HG02852 (cell line): ENCODE measurements at regions not wholly inside any gene's neighbourhood (a gene's known extent, or its start where the extent isn't known, plus 50 kb on each side); places are given as distances from the start of the nearest gene placed in this dataset.
"Not testable (repeated sequence)": the region's sequence is repeated elsewhere in the genome, so short reads cannot be mapped to it uniquely, and the experiment has no call there.

ENCODE experiments used
- ATAC-seq: cut with Tn5 transposase; IDR thresholded peaks from one replicate; pipeline ENCODE4 v1.9.1; 2021; ENCODE audit warnings: mild to moderate bottlenecking, moderate library complexity; ENCODE audit not compliant: unreplicated experiment

- no peak for ATAC-seq
These were observed 236.6 kb downstream of the MFSD1 start for GRCh38 chr3:159038405-159038804.

DNA sequence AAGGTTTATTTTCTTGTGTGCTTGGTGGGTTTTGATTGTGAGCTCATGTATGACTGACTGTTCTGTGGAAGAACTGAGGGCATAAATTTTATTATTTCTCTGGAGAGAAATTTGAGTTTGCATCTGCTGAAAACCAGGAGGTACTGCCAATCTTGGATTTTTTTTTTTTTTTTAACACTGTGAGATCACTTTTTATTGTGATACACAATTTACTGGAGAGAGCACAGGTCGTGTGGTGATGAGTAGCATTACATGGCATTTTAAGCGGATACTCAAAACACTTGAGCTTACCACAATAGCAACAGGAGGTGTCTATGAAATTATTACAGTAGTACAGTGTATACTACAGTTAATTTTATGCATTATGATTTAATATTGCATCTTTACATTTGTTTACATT is 237.4 kb downstream of the MFSD1 start:
- no peak for ATAC-seq

- ATAC-seq = no peak
These were observed 243.5 kb downstream of the MFSD1 start for GRCh38 chr3:159045279-159045885.

DNA sequence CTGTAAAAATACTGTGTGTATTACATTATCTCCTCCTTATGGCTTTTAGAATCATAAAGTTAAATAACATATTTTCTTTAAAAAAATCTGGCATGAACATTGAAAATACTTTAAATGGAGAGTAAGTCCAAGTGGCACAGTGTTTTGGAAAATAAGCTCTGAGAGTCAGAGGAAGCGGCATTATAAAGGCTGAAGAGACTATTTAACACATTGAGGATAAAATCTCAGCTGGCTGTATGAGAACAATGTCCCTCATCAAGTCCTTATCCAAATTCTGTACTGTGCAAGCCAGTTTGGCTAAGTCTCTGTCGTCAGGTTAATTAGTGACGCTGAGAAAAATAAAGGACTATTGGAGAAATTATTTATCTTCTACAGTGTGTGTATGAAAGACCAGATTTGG is 245.5 kb downstream of the MFSD1 start:
- ATAC-seq = no peak

- ATAC-seq = not testable (repeated sequence)
These were observed 250.6 kb downstream of the MFSD1 start for GRCh38 chr3:159052494-159052893.

DNA sequence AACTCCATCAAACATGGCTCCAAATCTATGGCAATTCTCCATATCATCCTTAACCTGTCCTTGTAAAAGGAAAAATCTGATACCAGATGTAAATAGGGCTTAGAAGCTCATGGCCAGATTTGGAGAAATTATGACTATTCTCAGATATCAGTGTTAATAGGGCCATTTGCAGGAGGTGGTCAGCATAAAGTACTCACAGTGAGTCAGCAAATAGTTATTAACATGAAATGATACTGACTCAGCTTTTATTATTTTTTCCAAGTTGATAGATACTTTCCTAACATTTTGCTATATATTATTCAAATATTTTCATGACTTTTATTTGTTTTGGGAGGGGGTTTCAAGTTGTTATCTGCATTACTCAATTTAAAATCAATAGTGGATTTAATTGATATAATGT is 255.8 kb downstream of the MFSD1 start:
- no peak for ATAC-seq

- no peak for ATAC-seq
These were observed 257.0 kb downstream of the MFSD1 start for GRCh38 chr3:159058859-159059258.

GRCh38 chr3:159059395-159059794 is 257.5 kb downstream of the MFSD1 start:
- no peak for ATAC-seq

GRCh38 chr3:159062734-159063410 is 261.0 kb downstream of the MFSD1 start:
- ATAC-seq = peak; percentile 65

DNA sequence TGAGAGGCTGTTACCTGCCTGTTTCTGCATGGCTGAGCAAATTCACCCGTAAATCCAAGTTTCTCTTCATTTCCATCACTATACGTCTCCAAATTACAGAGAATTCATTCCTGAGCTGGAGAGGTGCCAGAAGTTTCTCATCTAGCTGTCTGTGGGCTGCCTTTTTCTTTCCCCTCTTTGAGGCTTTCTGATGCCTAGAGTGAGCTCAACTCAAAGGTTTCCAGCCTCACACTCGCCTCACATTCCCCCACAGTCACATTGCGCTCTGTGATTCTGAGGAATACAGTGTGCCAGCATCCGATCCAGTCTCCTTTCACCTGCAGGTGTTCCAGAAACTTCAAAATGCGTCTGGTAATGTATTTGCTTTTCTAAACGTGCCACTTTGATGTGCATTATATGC is 267.2 kb downstream of the MFSD1 start, which contains the start of gene IQCJ:
Gene IQCJ (plus strand): TSS at position 229 of the 400 bp plus-strand sequence.
- no peak for ATAC-seq

- no peak for ATAC-seq
These were observed 268.1 kb downstream of the MFSD1 start for GRCh38 chr3:159069866-159070425.

GRCh38 chr3:159074756-159075701 is 273.2 kb downstream of the MFSD1 start:
- no peak for ATAC-seq

DNA sequence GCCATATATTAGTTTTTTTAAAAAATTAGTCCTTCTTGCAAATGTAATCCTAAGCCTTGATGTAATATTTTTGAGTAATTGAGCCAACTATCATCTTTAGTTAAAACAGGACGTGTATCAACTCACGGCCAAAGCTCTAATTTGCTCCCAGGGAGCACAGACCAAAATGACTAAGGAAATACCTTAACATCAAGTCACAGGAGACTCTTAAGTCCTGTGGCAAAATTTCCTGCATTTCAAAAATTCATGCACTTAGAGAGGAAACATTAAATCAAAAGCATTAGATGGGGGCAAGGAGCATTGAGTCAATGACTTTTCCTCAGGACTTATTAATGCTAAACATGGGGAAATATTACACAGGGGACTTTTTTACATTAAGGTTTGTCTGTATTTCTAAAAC is 276.0 kb downstream of the MFSD1 start:
- ATAC-seq = no peak

- ATAC-seq = no peak
These were observed 278.4 kb downstream of the MFSD1 start for GRCh38 chr3:159080256-159080655.

DNA sequence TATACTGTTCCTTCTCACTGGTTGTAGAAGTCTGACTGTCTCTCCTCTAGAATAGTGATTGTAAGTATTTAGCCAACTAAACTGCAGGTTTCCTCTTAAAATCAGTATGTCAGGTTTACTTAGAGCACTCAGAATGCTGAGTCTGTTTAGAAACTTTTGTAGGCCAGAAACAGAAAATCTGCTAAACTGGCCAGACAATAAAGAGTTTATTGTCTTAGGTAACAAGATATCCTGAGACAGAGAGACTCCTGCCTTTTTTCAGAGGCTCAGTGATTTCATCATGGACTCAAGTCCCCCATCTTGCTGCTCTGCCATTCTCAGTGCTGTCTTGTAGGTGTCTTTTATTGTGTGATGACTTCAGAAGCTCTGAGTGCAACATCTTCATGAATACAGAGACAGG is 279.0 kb downstream of the MFSD1 start:
- no peak for ATAC-seq

DNA sequence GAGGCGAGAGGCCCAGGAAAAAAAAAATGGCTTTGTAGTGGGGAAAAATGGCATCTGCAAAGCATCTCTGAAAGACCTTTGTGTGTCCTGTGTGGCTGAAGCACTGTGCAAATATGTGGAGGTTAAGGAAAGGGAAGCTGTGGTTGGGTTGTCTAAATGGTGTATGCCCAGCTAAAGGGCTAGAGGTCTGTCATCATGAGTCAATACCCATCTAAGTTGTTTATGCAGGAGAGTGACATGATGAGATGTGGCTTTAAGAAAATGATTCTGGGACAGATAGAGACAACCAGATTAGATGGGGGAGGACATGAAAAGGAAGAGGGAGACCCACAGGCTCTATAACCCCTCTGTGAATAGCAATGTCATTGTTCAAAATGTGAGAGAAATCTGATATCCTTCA is 280.7 kb downstream of the MFSD1 start:
- no peak for ATAC-seq

GRCh38 chr3:159091936-159092335 is 290.1 kb downstream of the MFSD1 start:
- no peak for ATAC-seq

DNA sequence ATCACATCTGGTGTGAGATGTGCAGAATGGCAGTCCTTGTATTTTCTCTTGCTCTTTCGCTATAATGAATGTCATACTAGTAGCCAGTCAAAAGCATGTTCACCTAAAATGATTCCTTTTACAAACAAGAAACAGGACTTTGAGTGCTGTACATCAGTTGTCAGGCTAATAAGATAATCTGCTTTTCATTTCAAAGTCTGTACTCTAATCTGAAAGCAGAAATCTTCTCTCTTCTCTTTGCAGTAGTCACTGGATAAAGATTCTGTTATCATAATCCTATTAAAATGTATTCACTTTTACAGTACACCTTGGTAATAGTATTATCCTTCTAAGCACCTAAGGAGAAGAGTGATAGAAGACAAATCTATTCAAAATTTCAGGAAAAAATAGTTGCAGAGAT is 300.1 kb downstream of the MFSD1 start:
- no peak for ATAC-seq

- ATAC-seq = no peak
These were observed 310.9 kb downstream of the MFSD1 start for GRCh38 chr3:159112724-159113123.

- ATAC-seq = no peak
These were observed 311.5 kb downstream of the MFSD1 start for GRCh38 chr3:159113221-159113875.

DNA sequence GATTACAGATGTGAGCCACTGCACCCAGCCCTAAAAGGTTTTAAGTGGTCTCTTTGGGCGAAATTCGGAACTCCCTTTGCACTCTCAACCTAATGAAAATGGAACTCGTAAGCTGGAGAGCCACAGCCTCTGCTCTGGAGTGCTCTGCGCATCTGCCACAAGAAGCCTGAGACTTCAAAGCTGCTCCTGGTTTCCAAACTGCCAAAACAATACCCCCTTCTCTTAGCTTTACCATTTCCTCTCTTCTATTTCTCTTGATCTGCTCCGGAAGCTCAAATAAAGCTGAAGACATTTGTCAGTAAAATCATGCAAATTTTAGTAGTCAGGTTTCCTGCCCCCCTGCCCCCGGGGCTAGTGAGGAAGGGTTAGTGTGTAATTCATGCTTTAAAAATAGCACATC is 312.7 kb downstream of the MFSD1 start:
- no peak for ATAC-seq
